Upper lobe of right lung (tissue), 1 donor: ENCODE measurements at regions not wholly inside any gene's neighbourhood (a gene's known extent, or its start where the extent isn't known, plus 50 kb on each side); places are given as distances from the start of the nearest gene placed in this dataset.

ENCODE experiments used
- ATAC-seq: fragments of 200-7000 bp; cut with Tn5 transposase; one replicate; pipeline ENCODE4 v1.9.1; 2020; ENCODE audit warnings: mild to moderate bottlenecking, moderate library complexity
- DNase-seq: peaks from one replicate; pipeline ENCODE4 v3.0.0-alpha.2; 2020
- H3K27ac ChIP-seq: fragments of 200-600 bp; one replicate; pipeline ENCODE4 v1.8.0; 2022
- H3K27me3 ChIP-seq: fragments of 200-600 bp; one replicate; pipeline ENCODE4 v1.8.0; 2022; ENCODE audit warnings: mild to moderate bottlenecking
- H3K36me3 ChIP-seq: fragments of 200-600 bp; one replicate; pipeline ENCODE4 v1.8.0; 2022
- H3K4me1 ChIP-seq: fragments of 200-600 bp; one replicate; pipeline ENCODE4 v1.8.0; 2022
- H3K4me3 ChIP-seq: fragments of 200-600 bp; one replicate; pipeline ENCODE4 v1.8.0; 2022; ENCODE audit warnings: mild to moderate bottlenecking
- H3K9me3 ChIP-seq: fragments of 200-600 bp; one replicate; pipeline ENCODE4 v1.8.0; 2022
- CTCF ChIP-seq: fragments of 200-600 bp; IDR thresholded peaks from one replicate; pipeline ENCODE4 v1.8.0; 2022; ENCODE audit warnings: antibody characterized with exemption
- intact Hi-C: fragments of 100-400 bp; cut with DNase I; formaldehyde crosslinking; loops from one replicate; pipeline ENCODE4 v1.11.0; 2022
- donor health status: DM: no; HTN: yes; CAD: no; lungs with severe emphysema.

GRCh38 chr7:47045207-47046051, 536.5 kb downstream of the TNS3 start:
- no peaks in the 10 kb centered on the region for H3K27me3 ChIP-seq
- intact Hi-C loops, result no loop called here
- no peak overlapping the region for H3K4me3 ChIP-seq
- DNase-seq, result no peak
- ATAC-seq, result peak; percentile 65
- H3K27ac ChIP-seq, result peak overlapping the region; percentile 14
- no peaks in the 10 kb centered on the region for H3K36me3 ChIP-seq
- peaks cover 29% of the 10 kb centered on the region for H3K4me1 ChIP-seq
- no peak for TF ChIP-seq CTCF
- no peaks in the 10 kb centered on the region for H3K9me3 ChIP-seq

- H3K27ac ChIP-seq, result no peak overlapping the region
- ATAC-seq, result no peak
- no peaks in the 10 kb centered on the region for H3K27me3 ChIP-seq
- H3K36me3 ChIP-seq, result no peaks in the 10 kb centered on the region
- DNase-seq, result no peak
- no peaks in the 10 kb centered on the region for H3K9me3 ChIP-seq
- no peak for TF ChIP-seq CTCF
- intact Hi-C loops, result no loop called here
- H3K4me3 ChIP-seq, result no peak overlapping the region
- peaks cover 36% of the 10 kb centered on the region for H3K4me1 ChIP-seq
Measured at GRCh38 chr7:47044625-47045024, 537.3 kb downstream of the TNS3 start.

GRCh38 chr7:47043304-47043703, 538.6 kb downstream of the TNS3 start:
- Histone ChIP-seq H3K4me1 (peaks cover 47% of the 10 kb centered on the region), H3K27me3 (no peaks in the 10 kb centered on the region), H3K9me3 (no peaks in the 10 kb centered on the region), H3K36me3 (no peaks in the 10 kb centered on the region), H3K4me3 (no peak overlapping the region), H3K27ac (no peak overlapping the region)
- TF ChIP-seq CTCF, result no peak
- DNase-seq (no peak), ATAC-seq (no peak)
- intact Hi-C loops, result no loop called here

- Histone ChIP-seq H3K27ac (no peak overlapping the region), H3K9me3 (no peaks in the 10 kb centered on the region), H3K36me3 (no peaks in the 10 kb centered on the region), H3K27me3 (no peaks in the 10 kb centered on the region), H3K4me3 (no peak overlapping the region), H3K4me1 (peaks cover 47% of the 10 kb centered on the region)
- intact Hi-C loops, result no loop called here
- no peak for ATAC-seq
- no peak for DNase-seq
- TF ChIP-seq CTCF, result no peak
Measured at GRCh38 chr7:47042669-47043068, 539.2 kb downstream of the TNS3 start.

GRCh38 chr7:47040795-47041347, 541.0 kb downstream of the TNS3 start:
- no peak for TF ChIP-seq CTCF
- intact Hi-C loops, result no loop called here
- Histone ChIP-seq H3K4me3 (no peak overlapping the region), H3K4me1 (peaks cover 40% of the 10 kb centered on the region), H3K27me3 (no peaks in the 10 kb centered on the region), H3K9me3 (no peaks in the 10 kb centered on the region), H3K36me3 (no peaks in the 10 kb centered on the region), H3K27ac (peak overlapping the region; percentile 37)
- DNase-seq (no peak), ATAC-seq (no peak)
